ENCODE measurements at regions not wholly inside any gene's neighbourhood (a gene's known extent, or its start where the extent isn't known, plus 50 kb on each side); places are given as distances from the start of the nearest gene placed in this dataset.

DNA sequence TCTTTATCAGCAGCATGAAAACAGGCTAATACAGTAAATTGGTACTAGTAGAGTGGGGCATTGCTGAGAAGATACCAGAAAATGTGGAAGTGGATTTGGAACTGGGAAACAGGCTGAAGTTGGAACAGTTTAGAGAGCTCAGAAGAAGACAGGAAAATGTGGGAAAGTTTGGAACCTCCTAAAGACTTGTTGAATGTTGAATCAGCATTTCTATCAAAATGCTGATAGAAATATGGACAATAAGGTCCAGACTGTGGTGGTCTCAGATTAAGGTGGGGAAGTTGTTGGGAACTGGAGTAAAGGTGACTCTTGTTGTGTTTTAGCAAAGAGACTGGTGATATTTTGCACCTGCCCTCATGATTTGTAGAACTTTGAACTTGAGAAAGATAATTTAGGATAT is 231.2 kb upstream of the KCND2 start:
- intact Hi-C loops (cut with micrococcal nuclease), result no loop called here
- Histone ChIP-seq H3K4me1 (ENCODE audit: control insufficient read depth, insufficient read depth, low read length) (no peaks in the 10 kb centered on the region), H3K9ac (ENCODE audit: low read depth, low read length) (no peak overlapping the region), H2AFZ (replicated peaks; ENCODE audit: low read length, poor library complexity) (no peak overlapping the region), H2BK20ac (ENCODE audit: low read depth, low read length) (no peak overlapping the region), H4K5ac (ENCODE audit: low read depth, low read length) (no peak overlapping the region), H2AK5ac (ENCODE audit: low read depth, low read length) (no peak overlapping the region), H3K79me1 (ENCODE audit: low read depth in 1 of 2, low read length in 2 of 2) (no peaks in the 10 kb centered on the region), H2BK15ac (ENCODE audit: low read depth, low read length) (no peak overlapping the region), H3K56ac (ENCODE audit: extremely low read depth, insufficient read depth, low read length) (no peak overlapping the region), H3K14ac (replicated peaks; ENCODE audit: low read depth, low read length) (no peak overlapping the region), H4K91ac (ENCODE audit: insufficient read depth, low read depth, low read length) (no peak overlapping the region), H3K27me3 (ENCODE audit: control insufficient read depth, insufficient read depth, low read length) (no peaks in the 10 kb centered on the region), H3K4me3 (ENCODE audit: insufficient read depth, low read depth, low read length) (no peak overlapping the region), H3K9me1 (ENCODE audit: insufficient read depth, low read length) (no peaks in the 10 kb centered on the region), H3K4ac (ENCODE audit: low read depth, low read length) (no peak overlapping the region), H4K8ac (ENCODE audit: low read depth in 2 of 2, low read length in 2 of 2) (no peak overlapping the region), H3K18ac (ENCODE audit: low read depth, low read length) (no peak overlapping the region), H3K23ac (ENCODE audit: low read depth, low read length) (no peak overlapping the region), H2BK5ac (ENCODE audit: low read depth, low read length, poor library complexity, severe bottlenecking) (no peak overlapping the region), H3K4me2 (ENCODE audit: low read depth, low read length) (no peak overlapping the region), H3K36me3 (ENCODE audit: control insufficient read depth, insufficient read depth, low read length) (no peaks in the 10 kb centered on the region), H2AK9ac (replicated peaks; ENCODE audit: low read depth, low read length, poor library complexity) (no peak overlapping the region), H4K20me1 (ENCODE audit: insufficient read depth, low read length) (no peaks in the 10 kb centered on the region), H2BK120ac (ENCODE audit: low read depth, low read length) (no peak overlapping the region), H3K27ac (ENCODE audit: insufficient read depth, low read length) (no peak overlapping the region), H3K9me3 (ENCODE audit: control insufficient read depth, insufficient read depth, low read length) (peaks cover 2% of the 10 kb centered on the region; the same call in 1 of the 2 replicates)
- DNase-seq (no peak), ATAC-seq (ENCODE audit: low read depth) (no peak)
- dilution Hi-C loops (cut with HindIII; ENCODE audit: low sequenced_read_pairs, unreplicated experiment), result no loop called here
- TF ChIP-seq MXI1 (IDR thresholded peaks at IDR 0.05; ENCODE audit: borderline replicate concordance, low read depth, low read length) (no peak), CHD1 (IDR thresholded peaks at IDR 0.05; ENCODE audit: low read depth, low read length) (no peak), FOS (IDR thresholded peaks at IDR 0.05; ENCODE audit: low read depth, low read length) (no peak), ELK1 (IDR thresholded peaks at IDR 0.05; ENCODE audit: borderline replicate concordance, low read depth, low read length) (no peak), RCOR1 (IDR thresholded peaks at IDR 0.05; ENCODE audit: insufficient replicate concordance, low read length) (no peak), RAD21 (IDR thresholded peaks at IDR 0.05; ENCODE audit: low read length) (no peak), MAFK (IDR thresholded peaks at IDR 0.05; ENCODE audit: low read depth, low read length) (0 out of 2 replicates have a peak, but pooled peaks have one; percentile 6), CEBPB (IDR thresholded peaks at IDR 0.05; ENCODE audit: low read depth, low read length) (no peak)
- TF ChIP-seq, protein P1, sequence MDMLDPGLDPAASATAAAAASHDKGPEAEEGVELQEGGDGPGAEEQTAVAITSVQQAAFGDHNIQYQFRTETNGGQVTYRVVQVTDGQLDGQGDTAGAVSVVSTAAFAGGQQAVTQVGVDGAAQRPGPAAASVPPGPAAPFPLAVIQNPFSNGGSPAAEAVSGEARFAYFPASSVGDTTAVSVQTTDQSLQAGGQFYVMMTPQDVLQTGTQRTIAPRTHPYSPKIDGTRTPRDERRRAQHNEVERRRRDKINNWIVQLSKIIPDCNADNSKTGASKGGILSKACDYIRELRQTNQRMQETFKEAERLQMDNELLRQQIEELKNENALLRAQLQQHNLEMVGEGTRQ (IDR thresholded peaks at IDR 0.05; ENCODE audit: low read depth, low read length), result no peak
- POLR2A ChIA-PET (ENCODE audit: unreplicated experiment), result no interaction called here
- no TSS peak for BruUV-seq (replicated peaks)
- in situ Hi-C loops (cut with MboI; ENCODE audit: low sequenced_read_pairs), result no loop called here
- CTCF ChIA-PET, result no interaction called here

All from IMR-90 (cell line).